HG02852 (cell line): ENCODE measurements at regions not wholly inside any gene's neighbourhood (a gene's known extent, or its start where the extent isn't known, plus 50 kb on each side); places are given as distances from the start of the nearest gene placed in this dataset.

Experiments used
- ATAC-seq: cut with Tn5 transposase; IDR thresholded peaks from one replicate; pipeline ENCODE4 v1.9.1; 2021; ENCODE audit warnings: mild to moderate bottlenecking, moderate library complexity; ENCODE audit not compliant: unreplicated experiment

- no peak for ATAC-seq
Observed at GRCh38 chr5:155193029-155193428, 179.5 kb downstream of the KIF4B start.

GRCh38 chr5:155193483-155194107 is 180.0 kb downstream of the KIF4B start:
- ATAC-seq = no peak

DNA sequence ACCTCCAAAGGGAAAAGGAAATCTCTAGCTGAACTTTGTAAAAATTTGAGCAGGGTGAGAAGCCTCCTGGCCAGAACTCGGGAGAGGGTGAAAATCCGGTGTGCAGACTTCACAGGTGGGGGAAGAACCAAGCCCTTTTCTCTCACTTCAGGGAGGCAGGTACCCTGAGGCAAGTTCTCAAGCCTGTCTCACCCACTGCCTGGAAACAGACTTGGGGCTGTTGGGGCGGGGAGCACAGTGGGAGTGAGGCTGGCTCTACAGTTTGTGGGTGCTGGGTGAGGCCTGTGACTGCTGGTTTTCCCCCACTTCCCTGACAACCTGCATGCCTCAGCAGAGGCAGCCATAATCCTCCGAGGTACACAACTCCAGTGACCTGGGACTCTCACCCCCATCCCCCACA is 187.1 kb downstream of the KIF4B start:
- ATAC-seq = no peak

- ATAC-seq = no peak
Observed at GRCh38 chr5:155211764-155212163, 198.2 kb downstream of the KIF4B start.

DNA sequence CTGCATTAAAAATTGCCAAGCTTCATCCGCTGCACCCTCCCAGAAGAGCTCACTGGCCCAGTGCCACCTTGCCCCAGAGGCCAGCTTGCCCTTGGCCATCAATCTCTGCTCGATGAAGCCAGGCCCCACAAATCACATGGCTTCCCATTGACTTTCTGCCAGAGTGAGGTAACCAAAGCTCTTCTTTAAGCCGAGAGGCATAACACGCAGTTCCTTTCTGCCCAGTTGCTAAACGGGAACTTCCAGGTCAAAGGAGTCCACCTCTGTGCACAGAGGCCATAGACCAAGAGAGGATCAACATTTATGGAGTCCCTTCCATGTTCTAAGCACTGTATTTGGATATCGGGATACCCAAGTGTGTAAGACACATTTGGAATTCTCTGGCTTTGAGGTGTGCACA is 208.8 kb downstream of the KIF4B start:
- ATAC-seq = no peak

- no peak for ATAC-seq
Observed at GRCh38 chr5:155229135-155229534, 215.6 kb downstream of the KIF4B start.

DNA sequence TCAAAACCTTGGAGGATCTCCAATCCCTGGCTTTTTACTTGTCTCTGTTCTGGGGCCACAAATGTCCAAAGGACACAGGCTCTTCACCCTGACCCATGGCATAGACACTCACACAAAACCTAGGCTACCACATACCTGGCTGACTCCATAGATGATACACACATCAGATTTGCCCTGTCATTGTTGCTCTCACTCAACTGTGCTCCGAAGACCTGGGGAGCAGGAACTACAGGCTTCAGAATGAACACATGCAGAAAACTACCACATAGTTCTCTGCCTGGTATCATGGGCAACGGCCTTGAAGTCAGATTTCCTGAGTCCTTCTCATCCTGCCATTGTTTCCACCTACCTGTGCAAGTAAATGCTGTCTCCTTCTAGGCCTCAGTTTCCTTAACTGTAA is 226.2 kb downstream of the KIF4B start:
- no peak for ATAC-seq

DNA sequence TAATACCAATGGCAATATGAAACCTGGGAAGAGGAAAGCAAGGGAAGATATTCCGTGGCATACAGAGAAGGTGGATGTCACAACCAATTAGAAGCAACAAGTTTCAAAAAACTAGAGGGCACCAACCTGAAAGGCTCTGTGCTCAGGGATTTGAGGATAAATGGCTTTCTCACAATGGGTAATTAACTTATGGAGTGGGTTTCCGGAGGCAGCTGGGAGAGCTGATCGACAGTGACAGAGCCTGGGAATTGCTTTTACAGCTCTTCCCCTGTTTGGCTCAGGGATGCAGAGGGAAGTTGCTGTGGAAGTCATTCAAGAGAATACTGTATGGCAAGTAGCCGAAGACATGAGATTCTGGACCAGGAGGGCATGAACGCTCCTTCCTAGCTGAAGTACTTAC is 237.0 kb downstream of the KIF4B start:
- ATAC-seq = no peak

- ATAC-seq = no peak
Observed at GRCh38 chr5:155252025-155252424, 238.5 kb downstream of the KIF4B start.

GRCh38 chr5:155252717-155253116 is 239.2 kb downstream of the KIF4B start:
- ATAC-seq = no peak

DNA sequence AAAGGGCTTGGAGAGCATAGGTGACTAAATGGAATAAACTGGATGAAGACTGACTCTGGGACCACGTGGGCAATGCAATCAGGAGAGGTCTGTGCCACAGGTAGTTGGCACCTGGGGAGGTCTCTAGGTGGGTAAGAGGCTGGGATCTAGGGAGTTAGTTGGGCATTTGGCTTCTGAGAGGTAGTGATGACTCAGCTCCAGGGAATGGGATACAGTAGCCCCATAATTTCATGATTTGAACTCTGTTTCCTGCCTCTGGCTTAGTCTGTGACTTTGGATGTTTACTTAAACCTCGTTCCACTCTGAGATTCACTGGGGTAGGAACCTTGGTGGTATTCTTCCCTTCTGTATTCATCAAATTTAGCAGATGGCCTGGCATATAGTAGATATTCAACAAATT is 240.8 kb downstream of the KIF4B start:
- ATAC-seq = no peak

- no peak for ATAC-seq
Observed at GRCh38 chr5:155258161-155258560, 244.6 kb downstream of the KIF4B start.

- no peak for ATAC-seq
Observed at GRCh38 chr5:155259648-155260047, 246.1 kb downstream of the KIF4B start.

GRCh38 chr5:155260798-155261197 is 247.2 kb downstream of the KIF4B start:
- ATAC-seq = no peak

DNA sequence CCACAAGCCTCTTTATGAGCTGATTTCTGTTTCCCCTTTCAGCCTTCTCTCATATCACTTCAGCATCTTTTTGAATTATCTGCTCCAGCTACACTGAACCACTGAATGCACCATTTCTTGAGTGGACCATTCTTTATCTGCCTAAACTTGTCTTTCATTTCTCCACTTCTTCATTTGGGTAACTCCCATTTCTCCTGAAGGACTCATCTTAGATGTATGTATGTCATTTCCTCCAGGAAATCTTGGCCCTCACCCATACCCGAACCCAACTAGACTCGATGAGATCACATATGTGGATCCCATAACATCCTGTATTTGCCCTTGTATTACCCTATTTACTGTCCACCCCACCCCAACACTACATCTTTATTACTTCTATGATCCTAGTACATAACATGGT is 249.8 kb downstream of the KIF4B start:
- ATAC-seq = no peak

DNA sequence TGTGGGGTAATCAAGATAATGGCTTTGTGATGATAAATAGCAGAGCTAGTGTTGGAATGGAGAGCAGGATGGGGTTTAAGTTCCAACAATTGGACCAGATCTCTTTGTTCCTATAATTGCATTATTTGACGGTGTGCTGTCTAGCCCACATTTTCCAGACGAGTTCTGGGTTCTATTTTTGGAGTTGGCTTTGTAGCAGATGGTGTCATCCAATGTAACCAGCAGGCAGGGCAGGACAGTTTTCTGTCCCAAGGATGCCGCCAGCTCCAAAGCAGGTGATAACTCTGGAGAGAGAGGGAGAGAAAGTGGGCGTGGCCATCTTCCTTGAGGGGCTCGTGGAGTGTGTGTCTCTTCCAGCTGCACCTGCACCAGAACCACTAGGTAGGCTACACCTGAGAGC is 251.3 kb downstream of the KIF4B start:
- ATAC-seq = no peak

DNA sequence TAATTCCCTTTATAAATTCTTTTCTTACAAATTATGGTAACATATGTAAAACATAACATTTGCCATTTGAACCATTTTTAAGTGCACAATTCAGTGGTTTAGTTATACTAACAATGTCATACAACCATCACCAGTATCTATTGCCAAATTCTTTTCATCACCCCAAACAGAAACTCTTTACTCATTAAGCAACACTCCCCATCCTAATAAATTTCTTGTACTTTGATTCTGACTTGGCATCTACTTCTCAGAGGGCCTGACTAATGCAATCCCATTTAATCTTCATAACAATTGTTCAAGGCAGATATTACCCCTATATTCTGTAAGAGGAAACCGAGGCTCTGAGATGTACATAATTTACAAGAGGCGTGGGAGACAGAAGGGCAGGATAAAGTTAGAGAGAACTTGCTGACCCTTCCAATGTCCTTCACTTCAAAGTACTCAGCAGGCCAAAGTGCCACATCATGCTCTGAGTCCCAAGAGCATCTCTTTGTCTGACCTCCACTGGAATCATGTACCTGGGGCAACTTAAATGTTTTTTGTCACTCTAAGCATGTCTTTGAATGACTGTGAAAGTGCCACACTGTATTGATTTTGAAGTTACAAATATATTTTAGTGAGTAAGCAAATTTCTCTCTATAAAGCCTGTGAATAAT is 255.3 kb downstream of the KIF4B start:
- no peak for ATAC-seq

DNA sequence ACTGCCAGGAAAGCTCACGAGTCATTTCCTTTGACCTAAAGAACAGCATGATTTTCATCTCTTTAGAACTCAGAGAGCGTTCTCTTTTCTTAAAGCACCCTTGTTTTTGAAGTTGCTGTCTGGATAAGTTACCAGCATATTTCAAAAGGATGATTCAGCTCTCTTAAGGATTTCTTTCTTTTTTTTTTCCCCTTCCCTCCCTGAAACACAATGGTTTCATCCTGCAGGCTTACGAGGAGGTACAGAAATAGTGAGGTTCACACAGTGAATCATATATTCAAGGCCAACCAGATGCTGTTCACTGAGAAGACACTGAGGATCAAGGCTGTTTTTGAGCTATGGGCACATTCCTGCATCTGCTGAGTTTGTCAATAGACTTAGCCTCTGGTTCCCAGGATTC is 257.2 kb downstream of the KIF4B start:
- no peak for ATAC-seq

GRCh38 chr5:155274484-155274883 is 260.9 kb downstream of the KIF4B start:
- ATAC-seq = no peak

- ATAC-seq = no peak
Observed at GRCh38 chr5:155275222-155275621, 261.7 kb downstream of the KIF4B start.

- ATAC-seq = no peak
Observed at GRCh38 chr5:155276231-155276630, 262.7 kb downstream of the KIF4B start.

DNA sequence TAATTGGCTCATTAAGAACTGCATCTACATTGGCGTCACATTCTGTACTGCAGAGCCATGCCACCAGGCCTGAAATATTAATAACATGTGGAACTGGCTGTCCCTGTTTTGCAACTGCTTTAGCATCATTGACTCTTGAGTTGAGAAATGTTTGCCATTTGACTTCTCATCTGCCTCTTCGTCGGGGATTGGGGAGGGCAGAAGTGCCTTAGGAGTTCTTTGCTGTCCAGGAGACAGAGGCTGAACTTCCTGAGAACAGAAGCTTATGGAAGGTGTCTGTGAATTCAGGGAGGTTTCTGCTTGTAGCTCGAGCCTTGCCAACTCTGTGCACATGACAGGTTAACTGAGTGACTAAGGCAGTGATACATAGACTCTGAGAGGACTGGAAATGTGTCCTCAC is 265.0 kb downstream of the KIF4B start:
- ATAC-seq = no peak

- no peak for ATAC-seq
Observed at GRCh38 chr5:155282503-155283107, 269.1 kb downstream of the KIF4B start.
